ENCODE measurements at regions not wholly inside any gene's neighbourhood (a gene's known extent, or its start where the extent isn't known, plus 50 kb on each side); places are given as distances from the start of the nearest gene placed in this dataset.

DNA sequence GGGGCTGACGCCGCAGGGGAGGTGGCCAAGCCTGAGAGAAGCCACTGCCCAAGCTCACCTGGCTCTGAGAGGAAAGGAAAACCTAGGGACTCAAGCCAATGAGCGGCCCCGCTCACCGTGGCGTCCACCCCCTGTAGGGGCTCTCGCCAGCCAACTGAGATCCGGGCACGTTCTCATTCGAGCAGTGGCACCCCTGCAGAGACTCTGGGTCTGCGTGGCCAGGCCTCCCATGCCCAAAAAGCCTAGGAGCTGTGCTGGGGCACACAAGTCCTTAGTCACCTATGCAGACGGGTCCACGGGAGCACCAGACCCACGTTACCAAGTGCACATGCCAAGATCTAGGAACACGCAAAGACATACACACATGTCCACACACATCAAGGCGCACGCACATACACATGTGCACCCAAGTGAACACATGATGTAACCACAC, 106.2 kb downstream of the NCOR2 start:
- POLR2A ChIA-PET = no interaction called here
- DNase-seq (ENCODE audit: extremely low spot score) = no peak
- CTCF ChIA-PET = no interaction called here
- TF ChIP-seq HDGF (IDR thresholded peaks at IDR 0.05; ENCODE audit: borderline replicate concordance) (no peak), ZNF384 (IDR thresholded peaks at IDR 0.05) (no peak), SUZ12 (IDR thresholded peaks at IDR 0.05) (no peak), FOXM1 (IDR thresholded peaks at IDR 0.05; ENCODE audit: borderline replicate concordance) (no peak)

- TF ChIP-seq FOXK2 (IDR thresholded peaks at IDR 0.05) (no peak), ARNT (IDR thresholded peaks at IDR 0.05) (no peak), FOXM1 (IDR thresholded peaks at IDR 0.05; ENCODE audit: borderline replicate concordance) (no peak), SP1 (IDR thresholded peaks at IDR 0.05) (no peak), FOXA1 (IDR thresholded peaks at IDR 0.05) (no peak), HDGF (IDR thresholded peaks at IDR 0.05; ENCODE audit: borderline replicate concordance) (no peak), L3MBTL2 (conservative IDR thresholded peaks at IDR 0.05) (no peak), ZNF384 (IDR thresholded peaks at IDR 0.05) (no peak), NFRKB (IDR thresholded peaks at IDR 0.05) (no peak), CTBP1 (IDR thresholded peaks at IDR 0.05; ENCODE audit: borderline replicate concordance) (no peak), SUZ12 (IDR thresholded peaks at IDR 0.05) (no peak), ELF4 (IDR thresholded peaks at IDR 0.05) (no peak), TARDBP (IDR thresholded peaks at IDR 0.05) (no peak)
- TF ChIP-seq, protein P1, sequence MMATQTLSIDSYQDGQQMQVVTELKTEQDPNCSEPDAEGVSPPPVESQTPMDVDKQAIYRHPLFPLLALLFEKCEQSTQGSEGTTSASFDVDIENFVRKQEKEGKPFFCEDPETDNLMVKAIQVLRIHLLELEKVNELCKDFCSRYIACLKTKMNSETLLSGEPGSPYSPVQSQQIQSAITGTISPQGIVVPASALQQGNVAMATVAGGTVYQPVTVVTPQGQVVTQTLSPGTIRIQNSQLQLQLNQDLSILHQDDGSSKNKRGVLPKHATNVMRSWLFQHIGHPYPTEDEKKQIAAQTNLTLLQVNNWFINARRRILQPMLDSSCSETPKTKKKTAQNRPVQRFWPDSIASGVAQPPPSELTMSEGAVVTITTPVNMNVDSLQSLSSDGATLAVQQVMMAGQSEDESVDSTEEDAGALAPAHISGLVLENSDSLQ (IDR thresholded peaks at IDR 0.05) = no peak
- ChIA-PET CTCF (no interaction called here), POLR2A (no interaction called here)
- DNase-seq (ENCODE audit: extremely low spot score) = no peak
Measured at GRCh38 chr12:124460771-124461170, 106.6 kb downstream of the NCOR2 start.

- no peak for DNase-seq (ENCODE audit: extremely low spot score)
- CTCF ChIA-PET = no interaction called here
- TF ChIP-seq SUZ12 (IDR thresholded peaks at IDR 0.05) (no peak), CTBP1 (IDR thresholded peaks at IDR 0.05; ENCODE audit: borderline replicate concordance) (no peak), TARDBP (IDR thresholded peaks at IDR 0.05) (no peak), FOXM1 (IDR thresholded peaks at IDR 0.05; ENCODE audit: borderline replicate concordance) (no peak), ZNF384 (IDR thresholded peaks at IDR 0.05) (no peak), LEF1 (IDR thresholded peaks at IDR 0.05; ENCODE audit: borderline replicate concordance) (no peak), SP1 (IDR thresholded peaks at IDR 0.05) (no peak), L3MBTL2 (conservative IDR thresholded peaks at IDR 0.05) (no peak), HDGF (IDR thresholded peaks at IDR 0.05; ENCODE audit: borderline replicate concordance) (no peak), FOXA1 (IDR thresholded peaks at IDR 0.05) (no peak), FOXK2 (IDR thresholded peaks at IDR 0.05) (no peak), ARNT (IDR thresholded peaks at IDR 0.05) (no peak)
- POLR2A ChIA-PET = no interaction called here
Measured at GRCh38 chr12:124459852-124460645, 107.4 kb downstream of the NCOR2 start.

DNA sequence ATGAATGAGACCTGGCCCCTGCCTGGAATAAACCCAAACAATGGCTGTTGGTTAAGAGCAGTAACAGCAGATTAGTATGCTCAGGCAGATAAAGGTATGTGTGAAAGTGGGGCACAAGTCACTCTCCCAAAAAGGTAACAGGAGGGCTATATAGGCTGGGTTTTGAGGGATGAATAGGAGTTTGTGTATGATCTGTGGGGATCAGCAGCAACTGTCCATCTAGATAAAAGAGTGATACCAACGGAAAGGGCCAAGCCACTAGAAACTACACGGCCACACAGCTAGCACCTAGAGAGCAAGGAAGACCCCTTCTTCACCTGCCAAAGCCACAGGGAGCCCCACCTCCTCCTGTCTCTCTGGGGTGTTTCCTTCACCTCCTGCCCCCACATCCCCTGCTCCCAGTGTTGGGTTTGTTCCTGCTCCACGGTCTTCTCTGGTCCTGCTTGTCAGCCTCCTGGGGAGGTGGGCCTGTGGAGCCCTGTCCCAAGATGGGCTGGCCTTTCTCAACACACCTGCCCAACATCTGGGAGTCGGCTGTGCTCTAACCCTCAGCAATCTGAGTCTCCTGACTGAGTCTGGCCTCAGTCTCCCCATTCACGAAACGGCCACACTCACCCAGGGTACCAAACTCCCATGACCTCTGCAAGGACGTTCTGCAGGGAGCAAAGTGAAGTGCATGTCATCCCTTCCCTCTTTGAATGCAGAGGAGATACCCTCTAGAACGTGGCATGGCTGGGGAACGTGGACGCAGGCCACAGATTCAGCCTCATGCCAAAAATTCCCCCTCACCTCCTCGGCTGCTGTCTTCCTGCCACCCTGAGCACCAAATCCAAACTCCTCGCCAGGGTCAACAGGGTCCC, 108.2 kb downstream of the NCOR2 start:
- POLR2A ChIA-PET = no interaction called here
- TF ChIP-seq FOXK2 (IDR thresholded peaks at IDR 0.05) (no peak), FOXM1 (IDR thresholded peaks at IDR 0.05; ENCODE audit: borderline replicate concordance) (no peak), SP1 (IDR thresholded peaks at IDR 0.05) (no peak), L3MBTL2 (conservative IDR thresholded peaks at IDR 0.05) (no peak), HDGF (IDR thresholded peaks at IDR 0.05; ENCODE audit: borderline replicate concordance) (no peak), BHLHE40 (IDR thresholded peaks at IDR 0.05; ENCODE audit: borderline replicate concordance) (no peak), FOXA1 (IDR thresholded peaks at IDR 0.05) (no peak)
- DNase-seq (ENCODE audit: extremely low spot score) = no peak
- CTCF ChIA-PET = no interaction called here

GRCh38 chr12:124458220-124458991, 109.0 kb downstream of the NCOR2 start:
- TF ChIP-seq LEF1 (IDR thresholded peaks at IDR 0.05; ENCODE audit: borderline replicate concordance) (no peak), HDGF (IDR thresholded peaks at IDR 0.05; ENCODE audit: borderline replicate concordance) (no peak), CTBP1 (IDR thresholded peaks at IDR 0.05; ENCODE audit: borderline replicate concordance) (no peak), ZNF384 (IDR thresholded peaks at IDR 0.05) (no peak), ARNT (IDR thresholded peaks at IDR 0.05) (no peak), FOXM1 (IDR thresholded peaks at IDR 0.05; ENCODE audit: borderline replicate concordance) (no peak), L3MBTL2 (conservative IDR thresholded peaks at IDR 0.05) (no peak)
- DNase-seq (ENCODE audit: extremely low spot score) = no peak
- ChIA-PET POLR2A (no interaction called here), CTCF (no interaction called here)

- POLR2A ChIA-PET = no interaction called here
- no peak for DNase-seq (ENCODE audit: extremely low spot score)
- CTCF ChIA-PET = no interaction called here
- TF ChIP-seq FOXM1 (IDR thresholded peaks at IDR 0.05; ENCODE audit: borderline replicate concordance) (no peak), ARNT (IDR thresholded peaks at IDR 0.05) (no peak), NFRKB (IDR thresholded peaks at IDR 0.05) (no peak), FOXK2 (IDR thresholded peaks at IDR 0.05) (no peak), HDGF (IDR thresholded peaks at IDR 0.05; ENCODE audit: borderline replicate concordance) (no peak), LEF1 (IDR thresholded peaks at IDR 0.05; ENCODE audit: borderline replicate concordance) (no peak), FOXA1 (IDR thresholded peaks at IDR 0.05) (no peak), ELF4 (IDR thresholded peaks at IDR 0.05) (no peak), ZNF384 (IDR thresholded peaks at IDR 0.05) (no peak), SUZ12 (IDR thresholded peaks at IDR 0.05) (no peak), CTBP1 (IDR thresholded peaks at IDR 0.05; ENCODE audit: borderline replicate concordance) (no peak), L3MBTL2 (conservative IDR thresholded peaks at IDR 0.05) (no peak), SP1 (IDR thresholded peaks at IDR 0.05) (no peak)
- TF ChIP-seq, protein P1 (IDR thresholded peaks at IDR 0.05) = no peak
Measured at GRCh38 chr12:124457287-124458219, 109.9 kb downstream of the NCOR2 start.
